Ishikawa (cell line): ENCODE measurements at regions not wholly inside any gene's neighbourhood (a gene's known extent, or its start where the extent isn't known, plus 50 kb on each side); places are given as distances from the start of the nearest gene placed in this dataset.

Experiments
- EP300 ChIP-seq: IDR thresholded peaks from 2 replicates; pipeline ENCODE4 v1.6.1; 2012; ENCODE audit warnings: borderline replicate concordance
- TF ChIP-seq, protein P1 (sequence below): IDR thresholded peaks from 2 replicates; pipeline ENCODE4 v1.6.1; 2012

DNA sequence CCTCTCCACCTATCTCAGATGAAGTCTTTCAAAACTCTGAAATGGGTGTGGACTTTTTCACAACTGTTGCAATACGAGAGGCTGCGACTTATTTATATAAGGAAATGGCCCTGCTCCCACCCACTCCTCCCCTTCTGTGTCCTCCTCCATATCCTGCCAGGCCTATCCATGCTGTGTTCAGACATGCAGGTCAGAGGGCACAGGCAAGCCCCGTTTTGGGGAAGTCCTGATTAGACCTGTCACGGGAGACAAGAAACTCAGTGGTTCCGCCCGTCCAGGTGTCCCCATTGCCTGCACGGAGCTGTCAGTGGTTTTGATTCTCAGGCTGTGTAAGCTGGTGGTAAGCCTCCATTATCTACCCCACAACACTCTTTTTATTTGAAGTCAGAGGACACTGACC is 99.6 kb upstream of the MGAT5 start:
- no peak for TF ChIP-seq EP300
- TF ChIP-seq, protein P1, sequence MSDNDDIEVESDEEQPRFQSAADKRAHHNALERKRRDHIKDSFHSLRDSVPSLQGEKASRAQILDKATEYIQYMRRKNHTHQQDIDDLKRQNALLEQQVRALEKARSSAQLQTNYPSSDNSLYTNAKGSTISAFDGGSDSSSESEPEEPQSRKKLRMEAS = no peak
